Transverse colon (tissue), 4 donors: ENCODE measurements at regions not wholly inside any gene's neighbourhood (a gene's known extent, or its start where the extent isn't known, plus 50 kb on each side); places are given as distances from the start of the nearest gene placed in this dataset.
A peak's percentile ranks its signal among the peaks of the same experiment; 100 is the strongest.

ENCODE experiments used
- DNase-seq: peaks from one replicate; pipeline ENCODE4 v3.0.0-alpha.2; 2019
- H3K27ac ChIP-seq, 4 donors: fragments of 200-600 bp; sonication (generic); 2 replicates each; pipeline ENCODE4 v1.5.1; 2016 to 2018; ENCODE audit warnings: inconsistent platforms in 4 of 4
- H3K27me3 ChIP-seq: fragments of 200-600 bp; sonication (generic); 2 replicates; pipeline ENCODE4 v1.5.1; 2017; ENCODE audit warnings: inconsistent platforms
- H3K36me3 ChIP-seq, 4 donors: fragments of 200-600 bp; sonication (generic); 2 replicates each; pipeline ENCODE4 v1.5.1; 2017 to 2019; ENCODE audit warnings: inconsistent platforms in 4 of 4
- H3K4me1 ChIP-seq, 4 donors: fragments of 200-600 bp; sonication (generic); 2 replicates each; pipeline ENCODE4 v1.5.1; 2017 to 2020; ENCODE audit warnings: inconsistent platforms in 4 of 4
- H3K4me3 ChIP-seq, 4 donors: fragments of 200-600 bp; sonication (generic); 1 replicate in 1 of 4; 2 replicates in 3 of 4; pipeline versions ENCODE4 v1.5.1 to v1.6.1; 2017 to 2019; ENCODE audit warnings: inconsistent platforms in 4 of 4
- H3K9me3 ChIP-seq, 2 donors: fragments of 200-600 bp; sonication (generic); 2 replicates each; pipeline ENCODE4 v1.5.1; 2017 to 2019; ENCODE audit warnings: inconsistent platforms in 2 of 2
- CTCF ChIP-seq, 5 experiments: fragments of 200-600 bp in 3 of 5; fragments of 450-650 bp in 2 of 5; sonication (generic) in 3 of 5; IDR thresholded peaks; 1 replicate in 2 of 5; 2 replicates in 3 of 5; pipeline ENCODE4 v1.5.1; 2016 to 2017; ENCODE audit warnings: antibody characterized with exemption in 5 of 5, inconsistent platforms in 3 of 5, mild to moderate bottlenecking in 2 of 5, moderate library complexity in 1 of 5
- EP300 ChIP-seq: sonication (generic); formaldehyde crosslinking; IDR thresholded peaks from one replicate; pipeline ENCODE4 v1.6.1; 2017; ENCODE audit warnings: antibody characterized with exemption, low read depth
- POLR2A ChIP-seq: fragments of 450-650 bp; IDR thresholded peaks from one replicate; pipeline ENCODE4 v1.6.1; 2016; ENCODE audit warnings: antibody characterized with exemption, mild to moderate bottlenecking, moderate library complexity
- POLR2AphosphoS5 ChIP-seq, 3 donors: sonication (generic); formaldehyde crosslinking; IDR thresholded peaks; one replicate each; pipeline ENCODE4 v1.6.1; 2016; ENCODE audit warnings: antibody characterized with exemption in 3 of 3
- WGBS, 2 donors: methylation state at CpG; one replicate each; pipeline ENCODE4 v1.1.5; 2018; ENCODE audit warnings: low coverage in 1 of 2; 5-methylcytosine and 5-hydroxymethylcytosine counted together
- in situ Hi-C, 4 donors: fragments of 200-750 bp; cut with MboI; loops; one replicate each; pipeline versions ENCODE4 v1.15.0 to v1.15.1; 2017; ENCODE audit warnings: low sequenced_read_pairs in 3 of 4, low pct_ligation_motif_present in 1 of 4, low pct_unique_long_range_greater_than_20kb in 1 of 4
- intact Hi-C: fragments of 100-400 bp; cut with DNase I; formaldehyde crosslinking; loops from one replicate; pipeline ENCODE4 v1.15.1; 2023; ENCODE audit warnings: low total_unique reads

GRCh38 chr2:62344472-62344871 lies 148.6 kb downstream of the B3GNT2 start:
- intact Hi-C loops (no loop called here), in situ Hi-C loops (no loop called here)
- DNase-seq: no peak
- no peak overlapping the region for H3K4me3 ChIP-seq
- 86 to 89% methylated on average over 3 to 5 of the region's 5 CpGs for WGBS, 2 donors
- peaks cover 0 to 14% (median 0%) of the 10 kb centered on the region in 4 donors for H3K4me1 ChIP-seq
- H3K27me3 ChIP-seq: no peaks in the 10 kb centered on the region
- H3K27ac ChIP-seq: no peak overlapping the region
- no peak for TF ChIP-seq EP300
- no peak for TF ChIP-seq CTCF (IDR thresholded peaks at IDR 0.05)
- no peak for TF ChIP-seq POLR2AphosphoS5 (IDR thresholded peaks at IDR 0.05)
- TF ChIP-seq POLR2A: no peak
- no peaks in the 10 kb centered on the region for H3K9me3 ChIP-seq
- H3K36me3 ChIP-seq: no peaks in the 10 kb centered on the region

GRCh38 chr2:62343636-62344337 lies 147.9 kb downstream of the B3GNT2 start:
- in situ Hi-C loops: no loop called here
- TF ChIP-seq EP300: no peak
- no peak for TF ChIP-seq CTCF (IDR thresholded peaks at IDR 0.05)
- no peak for TF ChIP-seq POLR2AphosphoS5 (IDR thresholded peaks at IDR 0.05)
- no peak for TF ChIP-seq POLR2A
- no peak overlapping the region for H3K27ac ChIP-seq
- peaks cover 0 to 14% (median 0%) of the 10 kb centered on the region in 4 donors for H3K4me1 ChIP-seq
- DNase-seq: no peak
- H3K4me3 ChIP-seq: no peak overlapping the region
- H3K36me3 ChIP-seq: no peaks in the 10 kb centered on the region
- no peaks in the 10 kb centered on the region for H3K9me3 ChIP-seq
- WGBS, 2 donors: 71 to 88% methylated on average over 3 to 5 of the region's 5 CpGs
- H3K27me3 ChIP-seq: no peaks in the 10 kb centered on the region
- intact Hi-C loops: no loop called here

- no peak overlapping the region for H3K4me3 ChIP-seq
- peaks cover 0 to 14% (median 0%) of the 10 kb centered on the region in 4 donors for H3K4me1 ChIP-seq
- no peaks in the 10 kb centered on the region for H3K27me3 ChIP-seq
- no peak for DNase-seq
- in situ Hi-C loops (no loop called here), intact Hi-C loops (no loop called here)
- TF ChIP-seq EP300: no peak
- TF ChIP-seq POLR2AphosphoS5 (IDR thresholded peaks at IDR 0.05): no peak
- no peak for TF ChIP-seq POLR2A
- no peak for TF ChIP-seq CTCF (IDR thresholded peaks at IDR 0.05)
- H3K36me3 ChIP-seq: no peaks in the 10 kb centered on the region
- H3K9me3 ChIP-seq: no peaks in the 10 kb centered on the region
- H3K27ac ChIP-seq: no peak overlapping the region
Observed at GRCh38 chr2:62343206-62343605, 147.3 kb downstream of the B3GNT2 start.

- Histone ChIP-seq H3K27ac (peak overlapping the region in 3 of 4 donors; percentile 9 to 56 (median 50)), H3K36me3 (no peaks in the 10 kb centered on the region), H3K27me3 (no peaks in the 10 kb centered on the region), H3K9me3 (no peaks in the 10 kb centered on the region), H3K4me1 (peaks cover 0 to 14% (median 0%) of the 10 kb centered on the region in 4 donors), H3K4me3 (no peak overlapping the region)
- intact Hi-C loops: no loop called here
- in situ Hi-C loops: no loop called here
- DNase-seq: peak; percentile 14
- 34 to 44% methylated on average over 2 to 4 of the region's 4 CpGs for WGBS, 2 donors
- no peak for TF ChIP-seq POLR2A
- TF ChIP-seq CTCF (IDR thresholded peaks at IDR 0.05): no peak
- peak; percentile 7 for TF ChIP-seq EP300
- TF ChIP-seq POLR2AphosphoS5 (IDR thresholded peaks at IDR 0.05): peak; percentile 65 to 89 (median 73)
Observed at GRCh38 chr2:62340994-62341484, 145.1 kb downstream of the B3GNT2 start.
